ENCODE measurements at regions not wholly inside any gene's neighbourhood (a gene's known extent, or its start where the extent isn't known, plus 50 kb on each side); places are given as distances from the start of the nearest gene placed in this dataset.

- no peak for TF ChIP-seq CTCF (conservative IDR thresholded peaks at IDR 0.05)
- H3K27ac ChIP-seq = no peak overlapping the region
Measured at GRCh38 chr5:68641211-68641610, 425.7 kb downstream of the PIK3R1 start.

- TF ChIP-seq CTCF (conservative IDR thresholded peaks at IDR 0.05) = no peak
- TF ChIP-seq ZFX (IDR thresholded peaks at IDR 0.05) = no peak
- no peak overlapping the region for H3K27ac ChIP-seq
Measured at GRCh38 chr5:68643064-68643463, 427.5 kb downstream of the PIK3R1 start.

GRCh38 chr5:68644971-68645370 is 429.4 kb downstream of the PIK3R1 start:
- TF ChIP-seq CTCF (conservative IDR thresholded peaks at IDR 0.05) (no peak), ZFX (IDR thresholded peaks at IDR 0.05) (no peak)
- no peak overlapping the region for H3K27ac ChIP-seq

GRCh38 chr5:68646144-68646543 is 430.6 kb downstream of the PIK3R1 start:
- no peak overlapping the region for H3K27ac ChIP-seq
- no peak for TF ChIP-seq ZFX (IDR thresholded peaks at IDR 0.05)
- no peak for TF ChIP-seq CTCF (conservative IDR thresholded peaks at IDR 0.05)

- H3K27ac ChIP-seq = no peak overlapping the region; the same call in 1 of the 2 replicates
- TF ChIP-seq CTCF (conservative IDR thresholded peaks at IDR 0.05) (no peak), ZFX (IDR thresholded peaks at IDR 0.05) (no peak)
Measured at GRCh38 chr5:68647743-68648142, 432.2 kb downstream of the PIK3R1 start.

- peak overlapping the region; percentile 76 for H3K27ac ChIP-seq
- TF ChIP-seq CTCF (conservative IDR thresholded peaks at IDR 0.05) (no peak), ZFX (IDR thresholded peaks at IDR 0.05) (no peak; the same call in 1 of the 2 replicates)
Measured at GRCh38 chr5:68648944-68649857, 433.6 kb downstream of the PIK3R1 start.

GRCh38 chr5:68652534-68652965 is 437.0 kb downstream of the PIK3R1 start:
- no peak overlapping the region for H3K27ac ChIP-seq
- TF ChIP-seq CTCF (conservative IDR thresholded peaks at IDR 0.05) = no peak
- no peak for TF ChIP-seq ZFX (IDR thresholded peaks at IDR 0.05)
